GM23248 (cell line): ENCODE measurements at regions not wholly inside any gene's neighbourhood (a gene's known extent, or its start where the extent isn't known, plus 50 kb on each side); places are given as distances from the start of the nearest gene placed in this dataset.

Experiments used
- EZH2 ChIP-seq: fragments of 200-600 bp; sonication (generic); IDR thresholded peaks from 2 replicates; pipeline ENCODE4 v1.6.1; 2018; ENCODE audit warnings: antibody characterized with exemption, mild to moderate bottlenecking; ENCODE audit not compliant: insufficient read depth, poor library complexity, severe bottlenecking
- EZH2phosphoT487 ChIP-seq: fragments of 200-600 bp; sonication (generic); IDR thresholded peaks from 2 replicates; pipeline ENCODE4 v1.6.1; 2018; ENCODE audit warnings: antibody characterized with exemption, moderate library complexity, mild to moderate bottlenecking, low read depth; ENCODE audit not compliant: insufficient read depth

DNA sequence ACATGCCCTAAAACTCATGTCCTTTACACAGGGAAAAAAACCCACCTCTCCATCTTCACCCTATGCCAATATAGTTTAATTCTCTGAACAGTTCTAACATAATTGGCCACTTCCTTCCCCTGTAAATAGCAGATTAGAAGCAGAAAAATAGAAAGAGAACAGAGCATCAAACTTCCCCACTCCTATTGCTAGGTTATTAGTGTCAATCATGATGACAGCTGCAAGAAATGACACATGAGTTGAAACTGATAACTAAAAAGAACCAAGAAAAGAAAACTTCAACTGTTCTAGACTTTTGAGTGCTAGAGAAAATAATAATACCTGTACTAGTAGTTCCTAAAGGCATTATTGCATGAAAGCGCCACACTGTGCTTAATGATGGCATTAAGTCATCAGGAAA lies 284.5 kb upstream of the TRPC5 start:
- TF ChIP-seq EZH2, result no peak
- TF ChIP-seq EZH2phosphoT487, result no peak
